Effector CD8-positive, alpha-beta T cell (primary cell): ENCODE measurements at regions not wholly inside any gene's neighbourhood (a gene's known extent, or its start where the extent isn't known, plus 50 kb on each side); places are given as distances from the start of the nearest gene placed in this dataset.

Source experiments
- DNase-seq: peaks from one replicate; lab custom pipeline; 2025; lab: John Stamatoyannopoulos, UW

- DNase-seq, result no peak
Observed at GRCh38 chr6:170084166-170084730, 206.6 kb downstream of the DLL1 start.

- DNase-seq, result no peak
Observed at GRCh38 chr6:170083236-170084051, 207.4 kb downstream of the DLL1 start.

- no peak for DNase-seq
Observed at GRCh38 chr6:170082531-170083187, 208.2 kb downstream of the DLL1 start.

- DNase-seq, result no peak
Observed at GRCh38 chr6:170082067-170082466, 208.8 kb downstream of the DLL1 start.

- DNase-seq, result no peak
Observed at GRCh38 chr6:170081556-170081955, 209.3 kb downstream of the DLL1 start.

GRCh38 chr6:170080828-170081371 is 210.0 kb downstream of the DLL1 start:
- no peak for DNase-seq

- no peak for DNase-seq
Observed at GRCh38 chr6:170080169-170080827, 210.6 kb downstream of the DLL1 start.

- DNase-seq, result no peak
Observed at GRCh38 chr6:170076466-170077165, 214.3 kb downstream of the DLL1 start.

GRCh38 chr6:170075659-170076223 is 215.1 kb downstream of the DLL1 start:
- no peak for DNase-seq

GRCh38 chr6:170074907-170075306 is 216.0 kb downstream of the DLL1 start:
- DNase-seq, result no peak

- no peak for DNase-seq
Observed at GRCh38 chr6:170074435-170074834, 216.4 kb downstream of the DLL1 start.

GRCh38 chr6:170073846-170074245 is 217.0 kb downstream of the DLL1 start:
- no peak for DNase-seq

- DNase-seq, result no peak
Observed at GRCh38 chr6:170072246-170072645, 218.6 kb downstream of the DLL1 start.

GRCh38 chr6:170069611-170070010 is 221.3 kb downstream of the DLL1 start:
- DNase-seq, result no peak

- no peak for DNase-seq
Observed at GRCh38 chr6:170068496-170068895, 222.4 kb downstream of the DLL1 start.

- DNase-seq, result no peak
Observed at GRCh38 chr6:170067923-170068360, 222.9 kb downstream of the DLL1 start.

- DNase-seq, result no peak
Observed at GRCh38 chr6:170067181-170067641, 223.7 kb downstream of the DLL1 start.

- DNase-seq, result no peak
Observed at GRCh38 chr6:170066679-170067078, 224.2 kb downstream of the DLL1 start.

GRCh38 chr6:170063851-170064602 is 226.9 kb downstream of the DLL1 start:
- no peak for DNase-seq

- DNase-seq, result no peak
Observed at GRCh38 chr6:170063431-170063830, 227.4 kb downstream of the DLL1 start.

GRCh38 chr6:170062915-170063241 is 228.0 kb downstream of the DLL1 start:
- no peak for DNase-seq
